ENCODE measurements at regions not wholly inside any gene's neighbourhood (a gene's known extent, or its start where the extent isn't known, plus 50 kb on each side); places are given as distances from the start of the nearest gene placed in this dataset.
"Not testable (repeated sequence)": the region's sequence is repeated elsewhere in the genome, so short reads cannot be mapped to it uniquely, and the experiment has no call there.

- no peak for ATAC-seq (replicated peaks in 6 of 8)
- Histone ChIP-seq H3K4me3 (peak overlapping the region in 4 of 5 donors; percentile 28 to 30 (median 30)), H3K27ac (no peak overlapping the region), H3K4me1 (replicated peaks in 1 of 2) (peaks cover 0 to 4% of the 10 kb centered on the region in 2 donors)
- WGBS, 10 experiments: 0 to 100% (median 82%) methylated on average over 1 to 5 of the region's 5 CpGs; no CpG with 5 or more reads in 1 of the 10 experiments
- in situ Hi-C loops (cut with MboI; ENCODE audit: low pct_unique_long_range_greater_than_20kb in 2 of 9, low sequenced_read_pairs in 9 of 9, unreplicated experiment in 9 of 9): no loop called here
Observed at GRCh38 chr7:43058271-43059066, 54.0 kb upstream of the HECW1 start.

- not testable (repeated sequence) for ATAC-seq (replicated peaks in 6 of 8)
Observed at GRCh38 chr7:43059067-43059600, 53.3 kb upstream of the HECW1 start.

More at GRCh38 chr7:43059067-43059600, 53.3 kb upstream of the HECW1 start:
- peak overlapping the region in 1 of 2 donors; percentile 54 for H3K27ac ChIP-seq
- peak overlapping the region; percentile 12 to 30 (median 30) for H3K4me3 ChIP-seq
- in situ Hi-C loops (cut with MboI; ENCODE audit: low pct_unique_long_range_greater_than_20kb in 2 of 9, low sequenced_read_pairs in 9 of 9, unreplicated experiment in 9 of 9); H3K4me1 ChIP-seq (replicated peaks in 1 of 2): not testable (repeated sequence)
- WGBS, 10 experiments: 83% methylated on average over 1 to 3 of the region's 33 CpGs; no CpG with 5 or more reads in 8 of the 10 experiments
